ENCODE measurements at regions not wholly inside any gene's neighbourhood (a gene's known extent, or its start where the extent isn't known, plus 50 kb on each side); places are given as distances from the start of the nearest gene placed in this dataset.
"Not testable (repeated sequence)": the region's sequence is repeated elsewhere in the genome, so short reads cannot be mapped to it uniquely, and the experiment has no call there.

GRCh38 chr21:30027986-30028385 lies 88.2 kb upstream of the GRIK1 start:
- H3K27me3 ChIP-seq (ENCODE audit: insufficient read depth, low read depth, low read length): no peaks in the 10 kb centered on the region
- no peak overlapping the region for H3K9ac ChIP-seq (ENCODE audit: low read length)
- TF ChIP-seq EP300 (conservative IDR thresholded peaks at IDR 0.05; ENCODE audit: poor library complexity, severe bottlenecking): no peak
- no peak for TF ChIP-seq TAF1 (IDR thresholded peaks at IDR 0.05; ENCODE audit: low read depth)
- TF ChIP-seq REST (IDR thresholded peaks at IDR 0.05; ENCODE audit: borderline replicate concordance): no peak
- TF ChIP-seq EZH2 (IDR thresholded peaks at IDR 0.05; ENCODE audit: borderline replicate concordance, insufficient read depth, low read length, poor library complexity, severe bottlenecking): no peak
- no peaks in the 10 kb centered on the region for H3K36me3 ChIP-seq (ENCODE audit: insufficient read depth, low read length)
- H3K9me2 ChIP-seq (ENCODE audit: insufficient read depth, low read length): no peaks in the 10 kb centered on the region
- no peak overlapping the region for H3K4me3 ChIP-seq (ENCODE audit: low read length)
- H3K27ac ChIP-seq (ENCODE audit: low read length): no peak overlapping the region
- no peaks in the 10 kb centered on the region for H4K20me1 ChIP-seq (ENCODE audit: insufficient read depth)
- no peak overlapping the region for H2AFZ ChIP-seq (ENCODE audit: low read depth, low read length)
- H3K4me2 ChIP-seq (ENCODE audit: low read length): no peak overlapping the region
- H3K9me3 ChIP-seq (ENCODE audit: low read length): no peaks in the 10 kb centered on the region
- no peaks in the 10 kb centered on the region for H3K79me2 ChIP-seq (replicated peaks; ENCODE audit: insufficient read depth, low read length)
- no peaks in the 10 kb centered on the region for H3F3A ChIP-seq (ENCODE audit: insufficient read depth, low read length, poor library complexity, severe bottlenecking)

GRCh38 chr21:30023056-30023455 lies 83.3 kb upstream of the GRIK1 start:
- not testable (repeated sequence) for H3K79me2 ChIP-seq (replicated peaks; ENCODE audit: insufficient read depth, low read length); H3K36me3 ChIP-seq (ENCODE audit: insufficient read depth, low read length); H3F3A ChIP-seq (ENCODE audit: insufficient read depth, low read length, poor library complexity, severe bottlenecking); H3K4me3 ChIP-seq (ENCODE audit: low read length); H2AFZ ChIP-seq (ENCODE audit: low read depth, low read length); H3K9ac ChIP-seq (ENCODE audit: low read length); H3K9me3 ChIP-seq (ENCODE audit: low read length); H4K20me1 ChIP-seq (ENCODE audit: insufficient read depth); H3K4me2 ChIP-seq (ENCODE audit: low read length); H3K27ac ChIP-seq (ENCODE audit: low read length); H3K9me2 ChIP-seq (ENCODE audit: insufficient read depth, low read length); H3K27me3 ChIP-seq (ENCODE audit: insufficient read depth, low read depth, low read length)

GRCh38 chr21:30014886-30015285 lies 75.1 kb upstream of the GRIK1 start:
- TF ChIP-seq MXI1 (conservative IDR thresholded peaks at IDR 0.05; ENCODE audit: poor library complexity, severe bottlenecking) (no peak), EP300 (conservative IDR thresholded peaks at IDR 0.05; ENCODE audit: poor library complexity, severe bottlenecking) (no peak), RAD21 (conservative IDR thresholded peaks at IDR 0.05) (no peak)
- Histone ChIP-seq H4K20me1 (ENCODE audit: insufficient read depth) (no peaks in the 10 kb centered on the region), H3K36me3 (ENCODE audit: insufficient read depth, low read length) (no peaks in the 10 kb centered on the region), H3K9me2 (ENCODE audit: insufficient read depth, low read length) (no peaks in the 10 kb centered on the region), H3K27ac (ENCODE audit: low read length) (no peak overlapping the region), H3K27me3 (ENCODE audit: insufficient read depth, low read depth, low read length) (no peaks in the 10 kb centered on the region), H2AFZ (ENCODE audit: low read depth, low read length) (no peak overlapping the region), H3K9me3 (ENCODE audit: low read length) (no peaks in the 10 kb centered on the region), H3K4me2 (ENCODE audit: low read length) (no peak overlapping the region), H3F3A (ENCODE audit: insufficient read depth, low read length, poor library complexity, severe bottlenecking) (no peaks in the 10 kb centered on the region), H3K4me3 (ENCODE audit: low read length) (no peak overlapping the region), H3K79me2 (replicated peaks; ENCODE audit: insufficient read depth, low read length) (no peaks in the 10 kb centered on the region), H3K9ac (ENCODE audit: low read length) (no peak overlapping the region)

DNA sequence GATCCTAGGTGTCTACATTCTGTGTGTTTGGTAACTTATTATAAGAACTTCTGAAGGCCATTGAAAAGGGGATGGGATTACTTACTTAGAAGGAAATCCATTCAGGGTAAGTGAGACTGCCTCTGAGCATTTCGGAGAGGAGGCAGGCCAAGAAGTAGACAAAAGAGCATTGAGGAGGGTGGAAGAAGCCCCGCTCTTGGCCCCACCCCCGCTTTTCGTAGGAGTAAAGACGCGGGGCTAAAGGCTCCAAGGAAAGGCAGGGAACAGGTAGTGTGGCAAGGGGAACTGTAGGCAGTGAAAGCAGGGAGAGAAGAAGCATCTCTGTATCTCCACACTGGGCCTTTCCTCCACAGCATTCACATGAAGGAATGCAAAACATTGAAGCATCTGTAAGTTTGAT lies 51.8 kb upstream of the GRIK1 start:
- Histone ChIP-seq H3K9me2 (ENCODE audit: insufficient read depth, low read length) (no peaks in the 10 kb centered on the region), H4K20me1 (ENCODE audit: insufficient read depth) (no peaks in the 10 kb centered on the region), H2AFZ (ENCODE audit: low read depth, low read length) (no peak overlapping the region), H3K4me2 (ENCODE audit: low read length) (no peak overlapping the region), H3F3A (ENCODE audit: insufficient read depth, low read length, poor library complexity, severe bottlenecking) (no peaks in the 10 kb centered on the region), H3K4me3 (ENCODE audit: low read length) (no peak overlapping the region), H3K9me3 (ENCODE audit: low read length) (no peaks in the 10 kb centered on the region), H3K79me2 (replicated peaks; ENCODE audit: insufficient read depth, low read length) (no peaks in the 10 kb centered on the region), H3K27ac (ENCODE audit: low read length) (no peak overlapping the region), H3K36me3 (ENCODE audit: insufficient read depth, low read length) (no peaks in the 10 kb centered on the region), H3K9ac (ENCODE audit: low read length) (no peak overlapping the region), H3K27me3 (ENCODE audit: insufficient read depth, low read depth, low read length) (no peaks in the 10 kb centered on the region)
- TF ChIP-seq RAD21 (conservative IDR thresholded peaks at IDR 0.05) (no peak), SMC3 (conservative IDR thresholded peaks at IDR 0.05; ENCODE audit: poor library complexity) (no peak), MXI1 (conservative IDR thresholded peaks at IDR 0.05; ENCODE audit: poor library complexity, severe bottlenecking) (no peak)
